Esophagus squamous epithelium (tissue), 5 donors: ENCODE measurements at regions not wholly inside any gene's neighbourhood (a gene's known extent, or its start where the extent isn't known, plus 50 kb on each side); places are given as distances from the start of the nearest gene placed in this dataset.
A peak's percentile ranks its signal among the peaks of the same experiment; 100 is the strongest.

Source experiments
- DNase-seq: peaks from one replicate; lab custom pipeline; 2025; lab: John Stamatoyannopoulos, UW
- H3K27ac ChIP-seq, 4 donors: fragments of 200-600 bp; sonication (generic); one replicate each; pipeline ENCODE4 v1.5.1; 2016 to 2019; ENCODE audit warnings: mild to moderate bottlenecking in 1 of 4
- H3K27me3 ChIP-seq, 4 donors: fragments of 200-600 bp; sonication (generic); 1 replicate in 3 of 4; 2 replicates in 1 of 4; pipeline versions ENCODE4 v1.5.1 to v1.6.0; 2017 to 2021; ENCODE audit warnings: antibody characterized with exemption in 1 of 4
- H3K36me3 ChIP-seq, 3 donors: fragments of 200-600 bp; sonication (generic); one replicate each; pipeline ENCODE4 v1.5.1; 2016 to 2019
- H3K4me1 ChIP-seq, 3 donors: fragments of 200-600 bp; sonication (generic); one replicate each; pipeline ENCODE4 v1.5.1; 2017 to 2019
- H3K4me3 ChIP-seq, 4 donors: fragments of 200-600 bp; sonication (generic); 1 replicate in 3 of 4; 2 replicates in 1 of 4; pipeline ENCODE4 v1.5.1; 2016 to 2019; ENCODE audit warnings: mild to moderate bottlenecking in 2 of 4, moderate library complexity in 1 of 4
- H3K9me3 ChIP-seq, 3 donors: fragments of 200-600 bp; sonication (generic); one replicate each; pipeline ENCODE4 v1.5.1; 2016 to 2019
- CTCF ChIP-seq, 6 experiments: fragments of 450-650 bp in 4 of 6; fragments of 200-600 bp in 2 of 6; sonication (generic) in 2 of 6; IDR thresholded peaks; one replicate each; pipeline ENCODE4 v1.5.1; 2016 to 2019; ENCODE audit warnings: antibody characterized with exemption in 6 of 6, mild to moderate bottlenecking in 4 of 6, moderate library complexity in 4 of 6
- POLR2A ChIP-seq, 4 donors: fragments of 450-650 bp; IDR thresholded peaks; one replicate each; pipeline ENCODE4 v1.6.1; 2017; ENCODE audit warnings: antibody characterized with exemption in 4 of 4, mild to moderate bottlenecking in 4 of 4, moderate library complexity in 3 of 4
- WGBS, 2 donors: methylation state at CpG; one replicate each; pipeline ENCODE4 v1.1.5; 2018; 5-methylcytosine and 5-hydroxymethylcytosine counted together
- intact Hi-C: fragments of 100-400 bp; cut with DNase I; formaldehyde crosslinking; loops from one replicate; pipeline ENCODE4 v1.15.0; 2022
- donor health status: DM: yes; HTN: yes; CAD: no.

- Histone ChIP-seq H3K4me1 (peaks cover 0 to 28% (median 7%) of the 10 kb centered on the region in 3 donors), H3K27me3 (no peaks in the 10 kb centered on the region), H3K9me3 (no peaks in the 10 kb centered on the region), H3K4me3 (no peak overlapping the region), H3K36me3 (no peaks in the 10 kb centered on the region), H3K27ac (peak overlapping the region in 2 of 4 donors; percentile 36 to 38)
- WGBS, 2 donors, result 19 to 26% methylated on average over 5 of the region's 5 CpGs
- intact Hi-C loops, result loop anchor here (10.0 kb wide), 2 partner anchors 635 to 795 kb away; no protein-coding TSS in a partner anchor
- no peak for DNase-seq
- peak; percentile 71 to 90 (median 85) for TF ChIP-seq CTCF (IDR thresholded peaks at IDR 0.05)
- TF ChIP-seq POLR2A (IDR thresholded peaks at IDR 0.05), result no peak
Observed at GRCh38 chr14:53539489-53540126, 386.5 kb upstream of the DDHD1 start.

GRCh38 chr14:53538316-53538881 lies 385.3 kb upstream of the DDHD1 start:
- 43 to 58% methylated on average over 2 of the region's 2 CpGs for WGBS, 2 donors
- Histone ChIP-seq H3K27ac (peak overlapping the region in 1 of 4 donors; percentile 60), H3K4me1 (peaks cover 0 to 28% (median 7%) of the 10 kb centered on the region in 3 donors), H3K4me3 (no peak overlapping the region), H3K36me3 (no peaks in the 10 kb centered on the region), H3K27me3 (no peaks in the 10 kb centered on the region), H3K9me3 (no peaks in the 10 kb centered on the region)
- DNase-seq, result no peak
- intact Hi-C loops, result no loop called here
- TF ChIP-seq POLR2A (IDR thresholded peaks at IDR 0.05), result no peak
- no peak for TF ChIP-seq CTCF (IDR thresholded peaks at IDR 0.05)

- H3K4me3 ChIP-seq, result no peak overlapping the region
- no peak for DNase-seq
- TF ChIP-seq CTCF (IDR thresholded peaks at IDR 0.05), result no peak
- no peak for TF ChIP-seq POLR2A (IDR thresholded peaks at IDR 0.05)
- intact Hi-C loops, result no loop called here
- peaks cover 0 to 22% (median 7%) of the 10 kb centered on the region in 3 donors for H3K4me1 ChIP-seq
- H3K36me3 ChIP-seq, result no peaks in the 10 kb centered on the region
- WGBS, 2 donors, result 82 to 84% methylated on average over 4 to 5 of the region's 5 CpGs
- H3K27me3 ChIP-seq, result no peaks in the 10 kb centered on the region
- peak overlapping the region in 2 of 4 donors; percentile 51 to 60 for H3K27ac ChIP-seq
- H3K9me3 ChIP-seq, result no peaks in the 10 kb centered on the region
Observed at GRCh38 chr14:53537422-53538315, 384.5 kb upstream of the DDHD1 start.

- intact Hi-C loops, result no loop called here
- no peak for DNase-seq
- H3K9me3 ChIP-seq, result no peaks in the 10 kb centered on the region
- no peak for TF ChIP-seq CTCF (IDR thresholded peaks at IDR 0.05)
- no peak for TF ChIP-seq POLR2A (IDR thresholded peaks at IDR 0.05)
- no peaks in the 10 kb centered on the region for H3K36me3 ChIP-seq
- 67 to 88% methylated on average over 1 to 2 of the region's 2 CpGs for WGBS, 2 donors
- H3K27me3 ChIP-seq, result no peaks in the 10 kb centered on the region
- H3K27ac ChIP-seq, result no peak overlapping the region
- H3K4me1 ChIP-seq, result peaks cover 0 to 20% (median 7%) of the 10 kb centered on the region in 3 donors
- no peak overlapping the region for H3K4me3 ChIP-seq
Observed at GRCh38 chr14:53536446-53536845, 383.3 kb upstream of the DDHD1 start.
